NCI-H226 (cell line): ENCODE measurements at regions not wholly inside any gene's neighbourhood (a gene's known extent, or its start where the extent isn't known, plus 50 kb on each side); places are given as distances from the start of the nearest gene placed in this dataset.
A peak's percentile ranks its signal among the peaks of the same experiment; 100 is the strongest.
"Not testable (repeated sequence)": the region's sequence is repeated elsewhere in the genome, so short reads cannot be mapped to it uniquely, and the experiment has no call there.

ENCODE experiments used
- DNase-seq: peaks from one replicate; pipeline ENCODE4 v3.0.0-alpha.2; 2015

DNA sequence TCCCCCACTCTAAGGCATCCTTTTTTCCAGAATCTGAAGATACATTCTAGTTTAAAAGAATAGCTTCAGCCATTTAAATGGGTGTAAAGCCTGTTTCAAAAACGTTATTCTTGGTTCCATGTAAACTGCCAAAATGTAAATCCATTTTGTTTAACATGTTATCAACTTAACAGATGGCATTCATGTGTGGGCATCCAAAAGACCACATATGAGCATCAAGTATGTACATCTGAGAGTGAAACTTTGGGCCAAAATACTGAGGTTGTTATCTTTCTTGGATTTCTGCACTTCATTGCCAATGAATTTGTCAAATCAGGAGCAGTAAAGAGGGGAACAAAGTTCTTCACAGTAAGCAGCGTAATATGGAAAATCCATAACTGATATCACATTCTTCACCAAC, 395.4 kb downstream of the ZNF804A start:
- DNase-seq, result no peak

GRCh38 chr2:185006481-185006880, 408.2 kb downstream of the ZNF804A start:
- no peak for DNase-seq

GRCh38 chr2:185012643-185013042, 414.3 kb downstream of the ZNF804A start:
- peak; percentile 11 for DNase-seq

GRCh38 chr2:185014076-185014475, 415.7 kb downstream of the ZNF804A start:
- DNase-seq, result no peak

GRCh38 chr2:185025891-185026290, 427.6 kb downstream of the ZNF804A start:
- not testable (repeated sequence) for DNase-seq

DNA sequence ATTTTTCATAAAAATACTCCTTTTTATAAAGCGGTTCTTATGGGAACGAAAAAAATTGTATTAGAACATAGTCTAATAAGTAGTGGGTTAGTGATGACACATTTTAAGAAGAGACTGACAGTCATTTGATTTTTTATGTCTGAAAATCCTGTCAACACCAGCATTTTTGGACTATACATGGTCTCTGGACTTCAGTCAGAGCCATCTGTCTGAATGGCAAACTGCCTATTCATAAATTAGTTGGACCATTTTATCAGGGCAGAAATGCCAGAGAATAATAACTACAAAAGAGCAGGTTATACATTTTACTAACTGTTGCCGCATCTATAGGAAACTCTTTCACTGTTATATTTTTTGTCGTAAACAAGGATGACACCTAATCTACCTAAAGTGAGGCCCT, 437.6 kb downstream of the ZNF804A start:
- DNase-seq, result no peak

DNA sequence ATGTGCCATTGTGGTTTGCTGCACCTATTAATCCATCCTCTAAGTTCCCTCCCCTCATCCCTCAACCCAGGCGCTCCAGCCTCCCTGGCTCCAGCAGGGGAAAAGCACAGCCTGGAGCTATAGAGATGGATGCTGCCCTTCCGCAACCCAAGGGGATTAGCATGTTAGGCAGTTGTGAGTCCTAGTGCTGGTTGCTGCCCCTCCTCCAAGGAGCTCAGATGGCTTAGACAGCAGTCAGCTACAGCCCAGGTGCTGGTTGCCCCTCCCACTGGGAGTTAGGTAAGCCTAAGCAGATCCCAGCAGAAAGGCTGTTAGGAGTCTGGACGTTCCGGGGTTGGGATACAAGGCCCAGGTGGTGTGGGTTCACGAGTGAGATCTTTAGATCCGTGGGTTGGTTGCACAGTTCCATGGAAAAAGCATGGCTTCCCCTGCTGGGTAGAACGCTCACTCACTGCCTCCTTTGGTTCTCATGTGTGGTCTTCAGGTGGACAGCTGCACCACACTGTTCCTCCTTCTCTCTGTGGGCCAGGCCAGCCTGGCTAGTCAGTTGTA, 446.1 kb downstream of the ZNF804A start:
- DNase-seq, result no peak

- no peak for DNase-seq
These were observed 452.5 kb downstream of the ZNF804A start for GRCh38 chr2:185050804-185051203.

- DNase-seq, result no peak
These were observed 465.4 kb downstream of the ZNF804A start for GRCh38 chr2:185063761-185064160.

- DNase-seq, result no peak
These were observed 467.8 kb downstream of the ZNF804A start for GRCh38 chr2:185066128-185066527.

DNA sequence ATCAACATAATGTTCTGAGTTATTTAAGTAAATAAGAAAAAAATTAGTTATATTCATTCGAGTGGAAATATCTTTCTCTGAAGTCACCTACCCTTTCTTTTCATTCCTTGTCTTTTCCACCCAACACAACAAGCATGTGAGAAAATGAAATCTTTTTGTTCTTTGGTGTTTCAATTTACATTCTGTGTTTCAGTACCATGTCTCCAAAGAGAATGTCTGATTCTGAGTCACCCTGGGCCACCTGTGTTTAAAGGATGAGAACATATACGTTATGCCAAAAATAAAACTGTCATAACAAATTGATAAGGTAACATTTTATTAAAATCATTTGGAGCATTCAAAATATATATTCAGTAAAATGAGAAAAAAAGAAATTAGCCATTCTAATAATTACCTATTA, 470.8 kb downstream of the ZNF804A start:
- no peak for DNase-seq

GRCh38 chr2:185074156-185074555, 475.8 kb downstream of the ZNF804A start:
- no peak for DNase-seq

DNA sequence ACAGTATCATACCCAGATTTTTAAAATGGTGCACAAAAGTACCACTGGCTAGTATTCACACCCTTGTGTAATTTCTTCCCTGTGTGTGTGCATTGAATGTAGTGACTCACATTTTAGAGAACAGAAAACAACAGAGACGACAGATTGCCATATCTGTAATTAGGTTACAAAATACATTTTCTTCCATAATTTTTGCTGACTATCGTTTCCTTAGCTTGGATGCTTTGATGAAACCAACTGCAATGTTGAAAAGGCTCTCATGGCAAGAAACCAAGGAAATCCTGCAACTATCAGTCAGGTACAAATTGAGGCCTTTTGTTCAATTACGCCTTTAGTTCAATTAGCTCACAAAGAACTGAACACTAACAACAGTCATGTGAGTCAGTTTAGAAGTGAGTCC, 484.4 kb downstream of the ZNF804A start:
- DNase-seq, result no peak

DNA sequence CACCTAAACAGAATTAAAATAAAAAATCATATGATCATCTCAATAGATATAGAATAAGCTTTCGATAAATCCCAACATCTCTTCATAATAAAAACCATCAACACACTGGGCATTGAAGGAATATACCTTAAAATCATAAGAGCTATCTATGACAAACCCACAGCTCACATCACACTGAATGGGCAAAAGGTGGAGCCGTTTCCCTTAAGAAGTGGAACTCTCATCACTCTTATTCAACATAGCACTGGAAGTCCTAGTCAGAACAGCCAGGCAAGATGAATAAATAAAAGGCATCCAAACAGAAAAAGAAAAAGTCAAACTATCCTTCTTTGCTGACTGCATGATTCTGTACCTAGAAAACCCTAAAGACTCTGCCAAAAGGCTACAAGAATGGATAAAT, 510.3 kb downstream of the ZNF804A start:
- no peak for DNase-seq

- no peak for DNase-seq
These were observed 529.1 kb downstream of the ZNF804A start for GRCh38 chr2:185127412-185127811.

DNA sequence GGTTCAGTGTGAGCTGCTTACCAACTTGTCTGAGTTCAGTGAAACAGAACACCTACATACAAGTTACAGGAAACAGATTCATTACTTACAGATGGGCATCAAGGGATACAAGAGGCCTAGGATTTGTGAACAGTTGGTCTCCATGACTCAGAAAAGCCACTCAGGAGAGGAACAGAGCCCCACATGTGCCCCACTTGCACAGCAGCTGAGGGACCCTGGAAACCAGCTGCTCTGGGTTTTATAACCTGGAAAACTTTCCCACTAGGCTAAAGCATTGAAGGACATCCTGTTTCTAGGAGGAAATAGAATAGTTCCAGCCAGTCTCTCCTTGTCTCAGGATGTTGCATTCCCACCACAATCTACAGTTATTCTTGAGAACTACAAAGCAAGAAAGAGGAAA, 530.0 kb downstream of the ZNF804A start:
- DNase-seq, result no peak

- no peak for DNase-seq
These were observed 530.7 kb downstream of the ZNF804A start for GRCh38 chr2:185128996-185129395.

DNA sequence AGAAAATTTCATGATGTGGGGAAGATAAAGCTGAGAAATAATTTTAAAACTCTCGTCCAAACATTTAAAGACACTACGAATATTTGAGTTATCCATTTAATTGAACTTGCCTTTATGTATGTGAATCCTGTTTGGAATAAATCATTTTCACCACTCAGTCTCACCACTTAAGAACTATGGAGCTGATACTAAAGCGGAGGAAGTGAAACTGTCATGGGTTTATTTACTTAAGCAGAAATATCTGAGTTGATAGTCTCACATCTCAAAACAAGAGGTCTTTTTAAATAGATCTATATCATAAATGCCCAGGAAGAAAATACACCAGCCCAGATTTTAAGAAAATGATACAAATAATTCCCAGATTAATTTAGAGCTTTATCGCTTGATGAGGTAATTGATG, 532.4 kb downstream of the ZNF804A start:
- no peak for DNase-seq

- DNase-seq, result no peak
These were observed 534.2 kb downstream of the ZNF804A start for GRCh38 chr2:185132501-185133041.

GRCh38 chr2:185137700-185138099, 539.4 kb downstream of the ZNF804A start:
- DNase-seq, result no peak

DNA sequence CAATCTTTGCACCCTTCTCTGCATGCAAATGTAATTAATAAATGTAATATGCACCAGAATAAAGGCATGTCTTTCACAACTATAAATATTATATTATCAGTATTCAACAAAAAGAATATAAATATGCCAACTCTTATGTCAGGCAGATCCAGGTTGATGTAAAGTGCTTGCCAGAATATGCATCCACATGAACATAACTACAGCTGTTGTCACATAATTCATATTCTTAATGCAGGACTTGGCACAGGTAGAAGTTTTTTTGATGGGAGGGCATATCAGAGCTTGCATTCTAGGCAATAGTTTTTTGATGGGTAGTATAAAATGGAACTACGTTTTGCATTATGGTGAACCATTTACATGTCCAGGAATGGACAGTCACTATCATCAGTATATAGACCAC, 544.3 kb downstream of the ZNF804A start:
- no peak for DNase-seq

DNA sequence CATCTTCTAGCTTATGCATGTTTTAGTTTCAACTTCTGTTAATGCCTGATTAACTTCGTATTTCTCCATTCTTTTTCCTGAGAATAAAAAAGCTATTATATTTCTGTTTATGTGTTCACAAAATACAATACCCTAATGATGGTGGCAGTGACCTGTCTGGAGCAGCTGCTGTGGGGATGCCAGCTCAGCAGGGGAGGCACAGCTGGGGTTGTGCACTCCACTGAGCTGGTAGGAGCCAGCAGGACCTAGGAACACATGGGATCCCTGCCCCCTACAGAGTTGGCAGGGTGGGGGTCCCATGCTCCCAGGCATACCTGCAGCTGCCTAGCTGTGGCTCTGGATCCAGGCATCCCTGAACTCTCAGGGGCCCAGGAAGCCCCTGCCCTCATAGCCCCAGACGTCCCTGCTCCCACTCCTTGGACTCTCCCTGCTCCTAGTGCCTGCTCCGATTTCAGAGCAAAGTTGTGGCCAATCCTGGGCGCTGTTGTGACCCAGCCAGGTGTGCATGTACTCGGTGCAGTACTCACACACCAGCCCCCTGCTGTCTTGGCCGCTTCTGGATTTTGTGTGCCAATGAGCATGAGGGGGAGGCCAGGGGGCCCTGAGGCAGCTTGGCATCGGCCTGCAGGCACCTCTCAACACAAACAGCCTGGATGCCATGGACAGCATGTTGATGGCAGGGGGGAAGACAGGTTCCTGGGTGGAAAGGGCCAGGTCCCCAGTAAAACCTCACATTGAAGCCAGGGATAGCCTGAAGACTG, 546.0 kb downstream of the ZNF804A start:
- DNase-seq, result no peak

- no peak for DNase-seq
These were observed 547.2 kb downstream of the ZNF804A start for GRCh38 chr2:185145316-185146121.

GRCh38 chr2:185147361-185147760, 549.0 kb downstream of the ZNF804A start:
- no peak for DNase-seq
